ENCODE measurements at regions not wholly inside any gene's neighbourhood (a gene's known extent, or its start where the extent isn't known, plus 50 kb on each side); places are given as distances from the start of the nearest gene placed in this dataset.
A peak's percentile ranks its signal among the peaks of the same experiment; 100 is the strongest.
"Not testable (repeated sequence)": the region's sequence is repeated elsewhere in the genome, so short reads cannot be mapped to it uniquely, and the experiment has no call there.

GRCh38 chr18:44579745-44580144 lies 100.9 kb upstream of the SETBP1 start:
- Histone ChIP-seq H2AFZ (ENCODE audit: low read length) (no peak overlapping the region), H3K4me3 (replicated peaks in 1 of 4; ENCODE audit: control extremely low read depth in 1 of 4, insufficient read depth in 1 of 4, low read depth in 3 of 4, low read length in 4 of 4) (no peak overlapping the region), H3K9ac (ENCODE audit: insufficient read depth, low read length) (no peak overlapping the region), H3K36me3 (ENCODE audit: control insufficient read depth, insufficient read depth, low read length) (no peaks in the 10 kb centered on the region), H4K20me1 (ENCODE audit: control insufficient read depth, extremely low read depth, insufficient read depth, low read length) (no peaks in the 10 kb centered on the region), H3K27me3 (ENCODE audit: control insufficient read depth, insufficient read depth, low read length) (no peaks in the 10 kb centered on the region), H3K27ac (ENCODE audit: insufficient read depth, low read length) (no peak overlapping the region), H3K4me2 (ENCODE audit: extremely low read depth, insufficient read depth, low read length) (no peak overlapping the region), H3K9me3 (ENCODE audit: control insufficient read depth, insufficient read depth, low read depth, low read length) (no peaks in the 10 kb centered on the region), H3K4me1 (ENCODE audit: control insufficient read depth, extremely low read depth, insufficient read depth, low read length) (peaks cover 3% of the 10 kb centered on the region), H3K79me2 (ENCODE audit: control insufficient read depth, insufficient read depth, low read length) (no peaks in the 10 kb centered on the region)
- TF ChIP-seq EZH2 (IDR thresholded peaks at IDR 0.05; ENCODE audit: low read length, missing control alignments) (no peak), CTCF (conservative IDR thresholded peaks at IDR 0.05 in 1 of 2, IDR thresholded peaks at IDR 0.05 in 1 of 2; ENCODE audit: low read depth in 1 of 2, low read length in 2 of 2) (no peak)
- peak in 1 of 2 donors; percentile 51 for DNase-seq (ENCODE audit: low read depth in 2 of 2)

GRCh38 chr18:44580159-44580558 lies 100.5 kb upstream of the SETBP1 start:
- Histone ChIP-seq H3K4me3 (replicated peaks in 1 of 4; ENCODE audit: control extremely low read depth in 1 of 4, insufficient read depth in 1 of 4, low read depth in 3 of 4, low read length in 4 of 4) (no peak overlapping the region), H2AFZ (ENCODE audit: low read length) (no peak overlapping the region), H3K9me3 (ENCODE audit: control insufficient read depth, insufficient read depth, low read depth, low read length) (no peaks in the 10 kb centered on the region), H4K20me1 (ENCODE audit: control insufficient read depth, extremely low read depth, insufficient read depth, low read length) (no peaks in the 10 kb centered on the region), H3K9ac (ENCODE audit: insufficient read depth, low read length) (no peak overlapping the region), H3K79me2 (ENCODE audit: control insufficient read depth, insufficient read depth, low read length) (no peaks in the 10 kb centered on the region), H3K27ac (ENCODE audit: insufficient read depth, low read length) (no peak overlapping the region), H3K4me1 (ENCODE audit: control insufficient read depth, extremely low read depth, insufficient read depth, low read length) (peaks cover 3% of the 10 kb centered on the region), H3K27me3 (ENCODE audit: control insufficient read depth, insufficient read depth, low read length) (no peaks in the 10 kb centered on the region), H3K4me2 (ENCODE audit: extremely low read depth, insufficient read depth, low read length) (no peak overlapping the region), H3K36me3 (ENCODE audit: control insufficient read depth, insufficient read depth, low read length) (no peaks in the 10 kb centered on the region)
- TF ChIP-seq CTCF (conservative IDR thresholded peaks at IDR 0.05 in 1 of 2, IDR thresholded peaks at IDR 0.05 in 1 of 2; ENCODE audit: low read depth in 1 of 2, low read length in 2 of 2), result no peak
- TF ChIP-seq EZH2 (IDR thresholded peaks at IDR 0.05; ENCODE audit: low read length, missing control alignments), result no peak
- no peak for DNase-seq (ENCODE audit: low read depth in 2 of 2)

- not testable (repeated sequence) for DNase-seq (ENCODE audit: low read depth in 2 of 2); H4K20me1 ChIP-seq (ENCODE audit: control insufficient read depth, extremely low read depth, insufficient read depth, low read length); H3K9me3 ChIP-seq (ENCODE audit: control insufficient read depth, insufficient read depth, low read depth, low read length); H2AFZ ChIP-seq (ENCODE audit: low read length); H3K79me2 ChIP-seq (ENCODE audit: control insufficient read depth, insufficient read depth, low read length); H3K4me2 ChIP-seq (ENCODE audit: extremely low read depth, insufficient read depth, low read length); H3K36me3 ChIP-seq (ENCODE audit: control insufficient read depth, insufficient read depth, low read length); H3K27ac ChIP-seq (ENCODE audit: insufficient read depth, low read length); H3K27me3 ChIP-seq (ENCODE audit: control insufficient read depth, insufficient read depth, low read length); H3K4me1 ChIP-seq (ENCODE audit: control insufficient read depth, extremely low read depth, insufficient read depth, low read length); H3K9ac ChIP-seq (ENCODE audit: insufficient read depth, low read length); H3K4me3 ChIP-seq (replicated peaks in 1 of 4; ENCODE audit: control extremely low read depth in 1 of 4, insufficient read depth in 1 of 4, low read depth in 3 of 4, low read length in 4 of 4)
Observed at GRCh38 chr18:44580782-44581181, 99.9 kb upstream of the SETBP1 start.
